ENCODE measurements at regions not wholly inside any gene's neighbourhood (a gene's known extent, or its start where the extent isn't known, plus 50 kb on each side); places are given as distances from the start of the nearest gene placed in this dataset.
"Not testable (repeated sequence)": the region's sequence is repeated elsewhere in the genome, so short reads cannot be mapped to it uniquely, and the experiment has no call there.

DNA sequence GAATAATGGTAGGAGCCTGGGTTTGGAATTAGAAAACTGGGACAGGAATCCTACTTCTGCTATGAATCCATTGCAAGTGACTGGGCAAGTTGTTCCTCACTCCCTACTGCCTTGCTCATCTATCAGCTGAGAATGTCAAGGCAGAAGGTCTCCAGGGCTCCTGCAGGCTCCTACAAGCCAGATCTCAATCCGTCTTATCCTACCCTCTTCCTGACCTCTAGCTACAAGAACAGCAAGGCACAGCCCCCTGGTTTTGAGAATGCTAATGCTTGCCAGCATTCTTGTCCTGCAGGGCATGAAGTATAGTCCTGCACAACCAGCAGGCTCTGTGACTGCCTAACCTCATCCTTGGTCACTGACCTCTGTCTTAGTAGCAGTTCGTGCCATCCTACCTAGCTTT is 141.9 kb upstream of the TNP1 start:
- Histone ChIP-seq H2AFZ (ENCODE audit: low read depth, low read length) (no peak overlapping the region), H3K9me3 (ENCODE audit: low read length) (no peaks in the 10 kb centered on the region), H3K4me1 (ENCODE audit: insufficient read depth, low read length) (no peaks in the 10 kb centered on the region), H3K27me3 (ENCODE audit: insufficient read depth, low read length) (no peaks in the 10 kb centered on the region), H3K36me3 (ENCODE audit: insufficient read depth, low read length) (no peaks in the 10 kb centered on the region), H3K4me3 (ENCODE audit: low read length) (no peak overlapping the region)

DNA sequence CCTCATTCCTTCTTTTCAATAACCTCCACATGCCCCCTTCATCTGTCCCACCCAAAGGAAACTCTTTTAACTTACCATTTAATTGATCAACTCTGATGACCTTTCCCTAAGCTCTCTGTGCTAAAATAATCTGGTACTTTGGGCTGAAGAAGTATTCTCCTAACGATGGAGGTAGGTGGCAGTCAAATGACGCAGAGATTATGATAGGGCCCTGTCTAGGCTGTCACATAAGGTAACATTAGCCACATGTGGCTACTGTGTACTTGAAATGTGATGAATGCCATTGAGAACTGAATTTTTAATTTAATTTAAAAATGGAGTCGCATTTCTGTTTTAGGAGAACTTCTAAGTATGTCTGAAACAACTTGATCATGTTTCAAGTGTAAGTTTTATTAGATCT is 140.5 kb upstream of the TNP1 start:
- Histone ChIP-seq H3K9me3 (ENCODE audit: low read length) (no peaks in the 10 kb centered on the region), H3K27me3 (ENCODE audit: insufficient read depth, low read length) (no peaks in the 10 kb centered on the region), H3K4me3 (ENCODE audit: low read length) (no peak overlapping the region), H3K36me3 (ENCODE audit: insufficient read depth, low read length) (no peaks in the 10 kb centered on the region), H3K4me1 (ENCODE audit: insufficient read depth, low read length) (peaks cover 5% of the 10 kb centered on the region), H2AFZ (ENCODE audit: low read depth, low read length) (no peak overlapping the region)

GRCh38 chr2:216996279-216996845 is 136.5 kb upstream of the TNP1 start:
- Histone ChIP-seq H3K9me3 (ENCODE audit: low read length) (no peaks in the 10 kb centered on the region), H3K27me3 (ENCODE audit: insufficient read depth, low read length) (no peaks in the 10 kb centered on the region), H2AFZ (ENCODE audit: low read depth, low read length) (no peak overlapping the region), H3K4me1 (ENCODE audit: insufficient read depth, low read length) (peaks cover 9% of the 10 kb centered on the region), H3K36me3 (ENCODE audit: insufficient read depth, low read length) (no peaks in the 10 kb centered on the region), H3K4me3 (ENCODE audit: low read length) (no peak overlapping the region)

DNA sequence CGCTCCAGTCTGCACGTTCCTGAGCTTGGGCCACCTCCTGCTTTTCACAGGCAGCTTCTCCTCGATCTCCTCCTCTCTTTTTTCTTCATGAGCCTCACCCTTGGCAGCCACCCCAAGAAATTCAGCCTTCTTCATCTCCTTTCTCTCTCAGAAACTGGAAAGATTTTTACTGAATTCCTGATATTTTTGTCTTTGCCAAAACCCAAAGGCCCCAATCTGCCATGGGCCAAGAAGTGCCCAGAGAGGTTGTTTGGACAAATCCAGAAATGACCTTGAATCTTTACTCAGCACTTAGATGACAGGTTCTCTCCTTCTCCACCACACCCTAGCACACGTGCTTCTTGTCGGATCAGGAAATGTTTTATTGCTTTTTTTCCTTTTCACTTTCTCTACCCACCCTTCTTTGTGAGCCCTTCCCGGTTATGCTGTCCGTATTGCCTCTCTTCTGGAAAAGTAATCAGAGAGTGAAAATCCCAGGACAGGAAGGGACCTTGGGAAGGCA is 134.5 kb upstream of the TNP1 start:
- Histone ChIP-seq H2AFZ (ENCODE audit: low read depth, low read length) (no peak overlapping the region), H3K27me3 (ENCODE audit: insufficient read depth, low read length) (no peaks in the 10 kb centered on the region), H3K9me3 (ENCODE audit: low read length) (peaks cover 2% of the 10 kb centered on the region), H3K4me1 (ENCODE audit: insufficient read depth, low read length) (peaks cover 9% of the 10 kb centered on the region), H3K4me3 (ENCODE audit: low read length) (no peak overlapping the region), H3K36me3 (ENCODE audit: insufficient read depth, low read length) (no peaks in the 10 kb centered on the region)

GRCh38 chr2:216992056-216992675 is 132.3 kb upstream of the TNP1 start:
- Histone ChIP-seq H3K4me3 (ENCODE audit: low read length) (no peak overlapping the region), H2AFZ (ENCODE audit: low read depth, low read length) (no peak overlapping the region), H3K27me3 (ENCODE audit: insufficient read depth, low read length) (no peaks in the 10 kb centered on the region), H3K36me3 (ENCODE audit: insufficient read depth, low read length) (no peaks in the 10 kb centered on the region), H3K9me3 (ENCODE audit: low read length) (peaks cover 2% of the 10 kb centered on the region), H3K4me1 (ENCODE audit: insufficient read depth, low read length) (peaks cover 9% of the 10 kb centered on the region)

DNA sequence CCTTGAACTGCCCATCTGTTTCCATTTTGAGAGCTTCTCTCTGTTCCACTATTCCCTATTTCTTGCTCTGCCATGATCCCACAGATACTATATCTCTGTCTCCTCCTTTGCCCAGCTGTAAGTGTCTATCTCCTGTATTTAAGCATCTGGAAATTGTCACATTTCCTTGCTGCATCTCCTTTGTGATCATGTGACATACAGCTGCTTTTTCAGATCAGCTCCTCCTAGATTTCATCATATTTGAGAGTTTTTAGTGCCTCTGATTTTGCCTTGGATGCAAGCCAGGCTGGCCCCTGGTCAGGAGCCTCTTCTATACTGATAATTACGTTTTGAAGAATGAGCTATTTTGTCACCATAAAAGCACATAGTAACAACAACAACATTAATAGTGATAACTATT is 131.7 kb upstream of the TNP1 start:
- Histone ChIP-seq H3K9me3 (ENCODE audit: low read length) (peaks cover 2% of the 10 kb centered on the region), H2AFZ (ENCODE audit: low read depth, low read length) (no peak overlapping the region), H3K4me3 (ENCODE audit: low read length) (no peak overlapping the region), H3K36me3 (ENCODE audit: insufficient read depth, low read length) (no peaks in the 10 kb centered on the region), H3K27me3 (ENCODE audit: insufficient read depth, low read length) (no peaks in the 10 kb centered on the region), H3K4me1 (ENCODE audit: insufficient read depth, low read length) (peaks cover 9% of the 10 kb centered on the region)

DNA sequence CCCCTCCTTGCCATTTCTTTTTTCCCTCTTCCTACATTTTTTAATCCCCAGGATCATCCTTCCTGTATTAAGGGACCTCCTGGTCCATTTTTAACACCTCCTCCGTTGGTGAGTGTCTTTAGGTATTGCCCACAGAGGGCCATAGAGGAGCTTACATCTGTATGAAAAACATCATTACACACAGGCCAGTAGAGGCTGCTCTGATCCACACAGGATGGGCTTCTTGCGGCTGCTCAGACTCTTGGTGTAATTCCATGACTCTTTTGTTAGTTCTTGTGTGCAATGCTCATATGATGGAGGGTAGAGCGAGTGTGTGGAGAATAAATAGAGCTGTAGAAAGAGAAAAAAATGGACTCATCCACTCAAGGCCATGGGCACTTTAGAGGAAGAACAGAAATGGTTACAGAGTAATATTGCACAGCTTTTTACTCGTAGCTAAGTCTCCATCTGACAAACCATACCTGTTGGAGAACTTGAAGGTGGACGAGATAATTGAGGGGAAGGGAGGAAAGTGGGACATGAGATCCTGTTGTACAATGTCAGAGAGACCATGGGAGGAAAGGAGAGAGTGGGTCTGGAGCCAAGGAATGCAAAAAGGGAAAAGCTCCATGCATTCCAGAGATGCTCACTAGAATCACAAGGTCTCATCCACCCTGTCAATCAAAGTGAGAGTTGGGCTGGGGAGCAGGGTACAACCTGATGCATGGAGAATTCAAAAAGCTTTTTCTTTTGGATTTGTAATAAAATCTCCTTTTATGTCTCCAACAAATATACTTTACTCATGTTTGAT is 129.7 kb upstream of the TNP1 start:
- Histone ChIP-seq H3K4me1 (ENCODE audit: insufficient read depth, low read length) (peaks cover 3% of the 10 kb centered on the region), H2AFZ (ENCODE audit: low read depth, low read length) (no peak overlapping the region), H3K9me3 (ENCODE audit: low read length) (peaks cover 2% of the 10 kb centered on the region), H3K4me3 (ENCODE audit: low read length) (no peak overlapping the region), H3K27me3 (ENCODE audit: insufficient read depth, low read length) (no peaks in the 10 kb centered on the region), H3K36me3 (ENCODE audit: insufficient read depth, low read length) (no peaks in the 10 kb centered on the region)

GRCh38 chr2:216987252-216987821 is 127.5 kb upstream of the TNP1 start:
- peaks cover 3% of the 10 kb centered on the region for H3K4me1 ChIP-seq (ENCODE audit: insufficient read depth, low read length)
- no peak overlapping the region for H2AFZ ChIP-seq (ENCODE audit: low read depth, low read length)
- H3K4me3 ChIP-seq (ENCODE audit: low read length), result no peak overlapping the region
- no peaks in the 10 kb centered on the region for H3K27me3 ChIP-seq (ENCODE audit: insufficient read depth, low read length)
- H3K9me3 ChIP-seq (ENCODE audit: low read length), result peaks cover 2% of the 10 kb centered on the region
- H3K36me3 ChIP-seq (ENCODE audit: insufficient read depth, low read length), result no peaks in the 10 kb centered on the region

GRCh38 chr2:216985658-216986141 is 125.8 kb upstream of the TNP1 start:
- peaks cover 3% of the 10 kb centered on the region for H3K4me1 ChIP-seq (ENCODE audit: insufficient read depth, low read length)
- H3K9me3 ChIP-seq (ENCODE audit: low read length), result no peaks in the 10 kb centered on the region
- no peak overlapping the region for H3K4me3 ChIP-seq (ENCODE audit: low read length)
- H3K36me3 ChIP-seq (ENCODE audit: insufficient read depth, low read length), result no peaks in the 10 kb centered on the region
- H2AFZ ChIP-seq (ENCODE audit: low read depth, low read length), result no peak overlapping the region
- no peaks in the 10 kb centered on the region for H3K27me3 ChIP-seq (ENCODE audit: insufficient read depth, low read length)

DNA sequence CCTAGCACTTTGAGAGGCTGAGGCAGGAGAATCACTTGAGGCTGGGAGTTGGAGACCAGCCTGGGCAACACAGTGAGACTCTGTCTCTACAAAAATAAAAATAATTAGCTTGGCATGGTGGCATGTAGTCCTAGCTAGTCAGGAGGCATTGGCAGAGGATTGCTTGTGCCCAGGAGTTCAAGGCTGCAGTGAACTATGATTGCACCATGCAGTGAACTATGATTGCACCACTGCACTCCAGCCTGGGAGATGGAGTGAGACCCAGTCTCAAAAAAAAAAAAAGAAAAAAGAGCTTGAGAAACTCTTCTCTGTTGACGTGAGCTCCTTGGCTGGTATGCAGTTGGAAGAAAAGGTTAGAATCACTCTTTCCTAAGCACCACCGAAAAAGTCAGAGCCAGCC is 125.1 kb upstream of the TNP1 start:
- H3K36me3 ChIP-seq (ENCODE audit: insufficient read depth, low read length), result no peaks in the 10 kb centered on the region
- peaks cover 3% of the 10 kb centered on the region for H3K4me1 ChIP-seq (ENCODE audit: insufficient read depth, low read length)
- no peaks in the 10 kb centered on the region for H3K9me3 ChIP-seq (ENCODE audit: low read length)
- H3K27me3 ChIP-seq (ENCODE audit: insufficient read depth, low read length), result no peaks in the 10 kb centered on the region
- H3K4me3 ChIP-seq (ENCODE audit: low read length), result no peak overlapping the region
- H2AFZ ChIP-seq (ENCODE audit: low read depth, low read length), result no peak overlapping the region

- H3K4me1 ChIP-seq (ENCODE audit: insufficient read depth, low read length); H2AFZ ChIP-seq (ENCODE audit: low read depth, low read length); H3K27me3 ChIP-seq (ENCODE audit: insufficient read depth, low read length); H3K9me3 ChIP-seq (ENCODE audit: low read length); H3K36me3 ChIP-seq (ENCODE audit: insufficient read depth, low read length); H3K4me3 ChIP-seq (ENCODE audit: low read length): not testable (repeated sequence)
Measured at GRCh38 chr2:216981951-216982350, 122.1 kb upstream of the TNP1 start.

DNA sequence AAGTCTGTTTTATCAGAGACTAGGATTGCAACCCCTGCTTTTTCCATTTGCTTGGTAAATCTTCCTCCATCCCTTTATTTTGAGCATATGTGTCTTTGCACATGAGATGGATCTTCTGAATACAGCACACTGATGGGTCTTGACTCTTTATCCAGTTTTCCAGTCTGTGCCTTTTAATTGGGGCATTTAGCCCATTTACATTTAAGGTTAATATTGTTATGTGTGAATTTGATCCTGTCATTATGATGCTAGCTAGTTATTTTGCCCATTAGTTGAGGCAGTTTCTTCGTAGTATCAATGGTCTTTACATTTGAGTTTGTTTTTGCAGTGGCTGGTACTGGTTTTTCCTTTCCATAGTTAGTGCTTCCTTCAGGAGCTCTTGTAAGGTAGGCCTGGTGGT is 120.6 kb upstream of the TNP1 start:
- not testable (repeated sequence) for H3K27me3 ChIP-seq (ENCODE audit: insufficient read depth, low read length); H3K9me3 ChIP-seq (ENCODE audit: low read length); H3K4me3 ChIP-seq (ENCODE audit: low read length); H3K4me1 ChIP-seq (ENCODE audit: insufficient read depth, low read length); H3K36me3 ChIP-seq (ENCODE audit: insufficient read depth, low read length); H2AFZ ChIP-seq (ENCODE audit: low read depth, low read length)
